C4-2B (cell line): ENCODE measurements at regions not wholly inside any gene's neighbourhood (a gene's known extent, or its start where the extent isn't known, plus 50 kb on each side); places are given as distances from the start of the nearest gene placed in this dataset.

Experiments used
- CTCF ChIP-seq: fragments of 450-650 bp; conservative IDR thresholded peaks from 2 replicates; pipeline ENCODE4 v1.5.1; 2017; ENCODE audit warnings: mild to moderate bottlenecking
- ZFX ChIP-seq: fragments of 450-650 bp; IDR thresholded peaks from 2 replicates; pipeline ENCODE4 v1.6.1; 2017

DNA sequence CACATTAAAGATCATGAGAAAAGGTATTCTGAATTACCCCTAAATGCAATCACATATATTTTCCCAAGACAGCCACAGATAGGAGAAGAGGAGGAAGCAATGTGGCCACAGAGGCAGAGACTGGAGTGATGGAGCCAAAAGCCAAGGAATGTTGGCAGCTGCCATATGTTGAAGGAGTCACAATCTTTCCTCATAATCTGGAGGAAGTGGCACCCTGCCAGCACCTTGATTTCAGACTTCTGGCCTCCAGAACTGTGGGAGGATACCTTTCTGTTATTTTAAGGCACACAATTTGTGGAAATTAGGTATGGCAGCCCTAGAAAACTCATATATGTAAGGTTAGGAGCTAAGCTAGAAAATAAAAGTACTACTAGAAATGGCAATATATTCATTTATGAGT, 139.9 kb upstream of the GAS1 start:
- no peak for TF ChIP-seq CTCF
- TF ChIP-seq ZFX, result no peak
